Hematopoietic multipotent progenitor cell treated with erythropoietin and hydrocortisone succinate and interleukin-3 and kit ligand, for 4 days (in vitro differentiated cells): ENCODE measurements at regions not wholly inside any gene's neighbourhood (a gene's known extent, or its start where the extent isn't known, plus 50 kb on each side); places are given as distances from the start of the nearest gene placed in this dataset.

ENCODE experiments used
- DNase-seq: peaks from one replicate; pipeline ENCODE4 v3.0.0-alpha.2; 2015

DNA sequence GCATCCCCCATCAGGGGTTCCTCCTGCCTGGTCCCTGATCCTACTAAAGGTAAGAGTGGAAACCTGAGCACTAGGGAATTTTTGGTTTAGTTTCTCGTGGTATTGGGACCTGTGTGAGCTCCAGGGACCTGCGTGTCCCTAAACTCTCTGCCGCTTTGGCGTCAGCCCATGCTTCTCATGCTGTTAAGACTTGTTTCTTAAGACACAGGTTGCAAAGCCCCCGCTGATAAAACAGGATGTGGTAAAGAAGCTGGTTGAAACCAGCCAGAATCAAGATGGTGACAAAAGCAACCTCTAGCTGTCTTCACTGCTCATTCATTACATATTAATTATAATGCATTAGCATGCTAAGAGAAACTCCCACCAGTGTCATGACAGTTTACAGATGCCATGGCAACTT lies 64.6 kb downstream of the LYZL4 start:
- peak; percentile 54 for DNase-seq

DNA sequence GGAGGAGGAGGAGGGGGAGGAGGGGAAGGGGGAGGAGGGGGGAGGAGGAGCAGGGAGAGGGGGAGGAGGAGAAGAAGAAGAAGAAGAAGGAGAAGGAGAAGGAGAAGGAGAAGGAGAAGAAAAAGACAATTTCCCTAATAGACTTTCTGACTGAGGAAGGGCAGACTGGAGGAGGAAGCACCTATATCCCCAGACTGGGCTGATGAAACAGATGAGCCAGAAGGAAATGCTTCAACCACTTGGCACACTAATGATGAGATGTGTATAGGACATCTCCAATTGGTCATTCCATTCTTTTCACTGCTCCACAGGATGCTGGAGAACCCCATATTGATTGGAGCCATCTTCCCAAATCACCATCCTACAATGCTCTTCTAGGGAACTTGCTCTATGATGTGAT lies 69.9 kb downstream of the LYZL4 start:
- no peak for DNase-seq

DNA sequence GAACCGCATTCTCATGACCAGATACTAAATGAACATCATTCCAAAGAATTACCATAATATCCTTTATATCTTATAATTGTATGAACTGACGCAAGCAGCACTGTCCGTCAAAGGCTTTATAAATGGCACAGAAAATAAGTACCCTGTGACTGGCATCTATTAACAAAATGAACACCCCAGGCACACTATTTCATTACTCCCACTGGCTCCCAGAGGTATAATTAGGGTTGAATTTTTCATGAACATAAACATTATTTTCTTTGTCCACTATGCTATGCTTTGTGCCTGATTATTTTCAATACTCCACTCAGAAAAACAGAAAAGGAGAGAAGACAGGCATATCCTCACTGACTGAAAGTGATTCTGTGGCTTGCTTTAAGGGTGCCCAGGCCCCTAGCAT lies 71.1 kb downstream of the LYZL4 start:
- DNase-seq: no peak

DNA sequence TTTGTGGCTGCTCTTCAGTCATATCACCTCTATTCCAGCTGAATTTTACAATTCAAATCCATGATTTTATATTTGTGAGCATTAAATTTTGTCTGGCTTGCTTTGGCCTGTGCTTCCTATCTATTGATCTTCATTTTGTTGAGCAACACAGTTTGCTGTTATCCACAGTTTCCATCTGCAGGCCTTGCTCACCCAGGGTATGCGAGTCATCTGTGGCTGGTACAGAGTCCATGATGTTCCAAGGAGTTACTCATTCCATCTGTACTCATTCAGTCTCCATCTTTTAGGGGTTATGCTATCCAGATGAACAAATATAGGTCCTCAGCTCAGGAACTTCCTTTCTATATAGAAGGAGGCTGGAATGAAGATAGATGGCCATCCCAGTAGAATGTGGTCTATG lies 70.1 kb upstream of the CCK start:
- peak; percentile 27 for DNase-seq

DNA sequence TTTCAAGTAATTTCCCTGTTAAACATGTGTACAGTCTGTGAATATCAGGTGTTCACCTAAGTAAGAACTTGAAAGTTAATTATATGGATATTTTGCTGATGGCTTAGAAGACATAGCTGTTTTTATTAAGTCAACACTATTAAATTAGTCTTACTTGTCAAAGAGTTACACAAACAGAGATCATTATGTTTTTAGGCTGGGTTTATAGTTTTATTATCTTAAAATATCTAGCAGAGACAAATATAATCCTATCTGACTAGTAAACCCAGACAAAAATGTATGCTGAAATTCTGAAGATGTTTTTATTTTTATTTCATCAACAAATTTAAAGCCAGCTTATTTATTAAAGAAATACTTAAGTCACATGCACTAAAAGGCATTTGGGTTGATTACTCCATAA lies 51.2 kb upstream of the CCK start:
- no peak for DNase-seq
